ENCODE measurements at regions not wholly inside any gene's neighbourhood (a gene's known extent, or its start where the extent isn't known, plus 50 kb on each side); places are given as distances from the start of the nearest gene placed in this dataset.

DNA sequence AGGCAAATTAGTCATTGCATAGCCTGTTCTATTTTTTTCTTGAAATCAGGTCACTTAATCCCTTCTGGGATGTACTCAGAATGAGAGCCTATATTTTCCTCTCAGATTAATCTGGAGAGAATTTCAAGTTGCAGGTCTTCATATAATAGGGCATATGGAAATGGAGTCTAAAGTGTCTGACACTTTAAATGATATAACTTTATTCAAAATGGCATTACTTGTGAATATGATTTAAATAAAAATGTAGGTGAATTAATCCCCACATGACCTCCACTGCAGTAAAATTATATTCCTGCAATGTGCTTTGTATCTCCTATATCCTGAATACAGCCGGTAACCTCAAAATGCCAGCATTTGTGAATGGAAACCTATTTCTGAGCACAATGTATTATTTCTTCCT, 172.5 kb upstream of the BTBD3 start:
- no peaks in the 10 kb centered on the region for H3K9me2 ChIP-seq (replicated peaks; ENCODE audit: low read depth, low read length)
- H4K20me1 ChIP-seq (ENCODE audit: insufficient read depth, low read length, poor library complexity, severe bottlenecking): no peaks in the 10 kb centered on the region
- H3K4me1 ChIP-seq (ENCODE audit: insufficient read depth, low read length, poor library complexity, severe bottlenecking): no peaks in the 10 kb centered on the region
- no peaks in the 10 kb centered on the region for H3K36me3 ChIP-seq (ENCODE audit: insufficient read depth, low read length)
- H3K4me3 ChIP-seq (ENCODE audit: low read length, poor library complexity, severe bottlenecking): no peak overlapping the region
- TF ChIP-seq EZH2phosphoT487 (IDR thresholded peaks at IDR 0.05; ENCODE audit: borderline replicate concordance): no peak
- TF ChIP-seq, protein P1, sequence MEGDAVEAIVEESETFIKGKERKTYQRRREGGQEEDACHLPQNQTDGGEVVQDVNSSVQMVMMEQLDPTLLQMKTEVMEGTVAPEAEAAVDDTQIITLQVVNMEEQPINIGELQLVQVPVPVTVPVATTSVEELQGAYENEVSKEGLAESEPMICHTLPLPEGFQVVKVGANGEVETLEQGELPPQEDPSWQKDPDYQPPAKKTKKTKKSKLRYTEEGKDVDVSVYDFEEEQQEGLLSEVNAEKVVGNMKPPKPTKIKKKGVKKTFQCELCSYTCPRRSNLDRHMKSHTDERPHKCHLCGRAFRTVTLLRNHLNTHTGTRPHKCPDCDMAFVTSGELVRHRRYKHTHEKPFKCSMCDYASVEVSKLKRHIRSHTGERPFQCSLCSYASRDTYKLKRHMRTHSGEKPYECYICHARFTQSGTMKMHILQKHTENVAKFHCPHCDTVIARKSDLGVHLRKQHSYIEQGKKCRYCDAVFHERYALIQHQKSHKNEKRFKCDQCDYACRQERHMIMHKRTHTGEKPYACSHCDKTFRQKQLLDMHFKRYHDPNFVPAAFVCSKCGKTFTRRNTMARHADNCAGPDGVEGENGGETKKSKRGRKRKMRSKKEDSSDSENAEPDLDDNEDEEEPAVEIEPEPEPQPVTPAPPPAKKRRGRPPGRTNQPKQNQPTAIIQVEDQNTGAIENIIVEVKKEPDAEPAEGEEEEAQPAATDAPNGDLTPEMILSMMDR (conservative IDR thresholded peaks at IDR 0.05; ENCODE audit: low read length): no peak
- H3K9ac ChIP-seq (ENCODE audit: low read depth, low read length, poor library complexity, severe bottlenecking): no peak overlapping the region
- no peaks in the 10 kb centered on the region for H3K9me3 ChIP-seq (ENCODE audit: insufficient read depth, low read depth, low read length)
- no peaks in the 10 kb centered on the region for H3F3A ChIP-seq (ENCODE audit: low read depth)
- H3K79me2 ChIP-seq (ENCODE audit: insufficient read depth, low read length): no peaks in the 10 kb centered on the region
- no peaks in the 10 kb centered on the region for H3K27me3 ChIP-seq (ENCODE audit: insufficient read depth, low read length, poor library complexity, severe bottlenecking)
- H2AFZ ChIP-seq (ENCODE audit: low read length): no peak overlapping the region
- no peak overlapping the region for H3K4me2 ChIP-seq (ENCODE audit: low read depth, low read length, poor library complexity, severe bottlenecking)

GRCh38 chr20:11748436-11748835, 169.3 kb upstream of the BTBD3 start:
- H3F3A ChIP-seq (ENCODE audit: low read depth): no peaks in the 10 kb centered on the region
- no peak for TF ChIP-seq EZH2phosphoT487 (IDR thresholded peaks at IDR 0.05; ENCODE audit: borderline replicate concordance)
- TF ChIP-seq, protein P1 (conservative IDR thresholded peaks at IDR 0.05; ENCODE audit: low read length): no peak
- H3K4me3 ChIP-seq (ENCODE audit: low read length, poor library complexity, severe bottlenecking): no peak overlapping the region
- no peaks in the 10 kb centered on the region for H3K36me3 ChIP-seq (ENCODE audit: insufficient read depth, low read length)
- no peaks in the 10 kb centered on the region for H3K4me1 ChIP-seq (ENCODE audit: insufficient read depth, low read length, poor library complexity, severe bottlenecking)
- no peak overlapping the region for H3K9ac ChIP-seq (ENCODE audit: low read depth, low read length, poor library complexity, severe bottlenecking)
- H3K27me3 ChIP-seq (ENCODE audit: insufficient read depth, low read length, poor library complexity, severe bottlenecking): no peaks in the 10 kb centered on the region
- H2AFZ ChIP-seq (ENCODE audit: low read length): no peak overlapping the region
- H3K9me3 ChIP-seq (ENCODE audit: insufficient read depth, low read depth, low read length): no peaks in the 10 kb centered on the region
- H3K9me2 ChIP-seq (replicated peaks; ENCODE audit: low read depth, low read length): no peaks in the 10 kb centered on the region
- no peaks in the 10 kb centered on the region for H4K20me1 ChIP-seq (ENCODE audit: insufficient read depth, low read length, poor library complexity, severe bottlenecking)
- no peak overlapping the region for H3K4me2 ChIP-seq (ENCODE audit: low read depth, low read length, poor library complexity, severe bottlenecking)
- no peaks in the 10 kb centered on the region for H3K79me2 ChIP-seq (ENCODE audit: insufficient read depth, low read length)

DNA sequence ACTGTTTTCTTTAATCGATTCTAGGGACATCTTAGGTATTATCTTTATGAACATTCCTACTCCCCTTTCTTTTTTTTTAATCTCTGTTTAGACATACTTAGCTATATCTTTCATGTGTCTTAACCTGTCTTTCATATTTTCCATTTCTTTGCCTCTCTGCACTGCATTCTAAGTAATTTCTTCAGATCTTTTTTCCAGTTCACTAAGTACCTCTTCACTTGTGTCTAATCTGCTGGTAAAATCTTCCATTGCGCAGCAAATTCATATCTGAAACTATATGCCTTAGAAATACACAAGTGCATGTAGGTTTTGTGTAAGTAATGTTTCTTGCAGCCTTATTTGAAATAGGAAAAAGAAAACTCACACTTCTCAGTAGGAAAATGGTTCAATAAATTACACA, 165.4 kb upstream of the BTBD3 start:
- no peaks in the 10 kb centered on the region for H3K27me3 ChIP-seq (ENCODE audit: insufficient read depth, low read length, poor library complexity, severe bottlenecking)
- no peaks in the 10 kb centered on the region for H3K36me3 ChIP-seq (ENCODE audit: insufficient read depth, low read length)
- no peaks in the 10 kb centered on the region for H3K79me2 ChIP-seq (ENCODE audit: insufficient read depth, low read length)
- no peaks in the 10 kb centered on the region for H3K9me2 ChIP-seq (replicated peaks; ENCODE audit: low read depth, low read length)
- TF ChIP-seq, protein P1 (conservative IDR thresholded peaks at IDR 0.05; ENCODE audit: low read length): no peak
- no peak for TF ChIP-seq EZH2phosphoT487 (IDR thresholded peaks at IDR 0.05; ENCODE audit: borderline replicate concordance)
- H3K4me3 ChIP-seq (ENCODE audit: low read length, poor library complexity, severe bottlenecking): no peak overlapping the region
- no peaks in the 10 kb centered on the region for H3F3A ChIP-seq (ENCODE audit: low read depth)
- H3K4me1 ChIP-seq (ENCODE audit: insufficient read depth, low read length, poor library complexity, severe bottlenecking): peaks cover 4% of the 10 kb centered on the region
- no peaks in the 10 kb centered on the region for H4K20me1 ChIP-seq (ENCODE audit: insufficient read depth, low read length, poor library complexity, severe bottlenecking)
- H3K4me2 ChIP-seq (ENCODE audit: low read depth, low read length, poor library complexity, severe bottlenecking): no peak overlapping the region
- no peak overlapping the region for H3K9ac ChIP-seq (ENCODE audit: low read depth, low read length, poor library complexity, severe bottlenecking)
- H2AFZ ChIP-seq (ENCODE audit: low read length): no peak overlapping the region
- no peaks in the 10 kb centered on the region for H3K9me3 ChIP-seq (ENCODE audit: insufficient read depth, low read depth, low read length)
